ENCODE measurements at regions not wholly inside any gene's neighbourhood (a gene's known extent, or its start where the extent isn't known, plus 50 kb on each side); places are given as distances from the start of the nearest gene placed in this dataset.

GRCh38 chr12:71243370-71243769, 85.6 kb upstream of the TSPAN8 start:
- TF ChIP-seq POLR2A (IDR thresholded peaks at IDR 0.05; ENCODE audit: low read depth) (no peak), CTCF (IDR thresholded peaks at IDR 0.05) (no peak), EP300 (IDR thresholded peaks at IDR 0.05) (no peak), POLR2AphosphoS5 (IDR thresholded peaks at IDR 0.05) (no peak)
